Psoas muscle (tissue), 7 donors: ENCODE measurements at regions not wholly inside any gene's neighbourhood (a gene's known extent, or its start where the extent isn't known, plus 50 kb on each side); places are given as distances from the start of the nearest gene placed in this dataset.

Experiments used
- ATAC-seq, 4 donors: fragments of 200-7000 bp; cut with Tn5 transposase; one replicate each; pipeline ENCODE4 v1.9.1; 2020; ENCODE audit warnings: moderate library complexity in 3 of 4, mild to moderate bottlenecking in 2 of 4
- DNase-seq, 2 donors: peaks; one replicate each; pipeline ENCODE4 v3.0.0-alpha.2; 2020
- H3K27ac ChIP-seq: fragments of 200-600 bp; one replicate; pipeline ENCODE4 v1.8.0; 2022
- H3K27me3 ChIP-seq, 3 donors: fragments of 200-600 bp in 1 of 3; one replicate each; pipeline versions ENCODE4 v1.6.1 to v1.8.0; 2013 to 2022; ENCODE audit warnings: low read length in 2 of 3, mild to moderate bottlenecking in 2 of 3, moderate library complexity in 1 of 3; ENCODE audit not compliant: insufficient read depth in 3 of 3
- H3K36me3 ChIP-seq, 2 donors: fragments of 200-600 bp in 1 of 2; one replicate each; pipeline versions ENCODE4 v1.6.1 to v1.8.0; 2013 to 2022; ENCODE audit warnings: low read depth in 1 of 2, mild to moderate bottlenecking in 1 of 2, moderate library complexity in 1 of 2; ENCODE audit not compliant: insufficient read depth in 1 of 2
- H3K4me1 ChIP-seq: fragments of 200-600 bp; one replicate; pipeline ENCODE4 v1.8.0; 2022
- H3K4me3 ChIP-seq: fragments of 200-600 bp; one replicate; pipeline ENCODE4 v1.8.0; 2022; ENCODE audit warnings: mild to moderate bottlenecking
- H3K9me3 ChIP-seq: fragments of 200-600 bp; one replicate; pipeline ENCODE4 v1.8.0; 2022
- WGBS, 3 donors: extraction: QIAGEN DNeasy Blood & Tissue Kit; methylation state at CpG; one replicate each; pipeline versions ENCODE4 v1.1.6 to v1.1.7; 2013; 5-methylcytosine and 5-hydroxymethylcytosine counted together
- intact Hi-C, 2 donors: fragments of 100-400 bp; cut with DNase I; formaldehyde crosslinking; loops; one replicate each; pipeline versions ENCODE4 v1.11.0 to v1.14.2; 2022
- TF ChIP-seq, protein P1 (sequence below): fragments of 200-600 bp; IDR thresholded peaks from one replicate; pipeline ENCODE4 v1.8.0; 2022; ENCODE audit warnings: antibody characterized with exemption
- donor health status: healthy with polysubstance abuse.
- donor health status: DM: no; HTN: no; CAD: no; lungs with moderate emphysema.
- donor health status: Bipolar disorder and iron deficiency.
- donor health status: healthy.
- donor health status: DM: yes; HTN: yes; CAD: no.
- donor health status: DM: no; HTN: no; CAD: no.
- donor health status: DM: yes; HTN: yes; CAD: no.

DNA sequence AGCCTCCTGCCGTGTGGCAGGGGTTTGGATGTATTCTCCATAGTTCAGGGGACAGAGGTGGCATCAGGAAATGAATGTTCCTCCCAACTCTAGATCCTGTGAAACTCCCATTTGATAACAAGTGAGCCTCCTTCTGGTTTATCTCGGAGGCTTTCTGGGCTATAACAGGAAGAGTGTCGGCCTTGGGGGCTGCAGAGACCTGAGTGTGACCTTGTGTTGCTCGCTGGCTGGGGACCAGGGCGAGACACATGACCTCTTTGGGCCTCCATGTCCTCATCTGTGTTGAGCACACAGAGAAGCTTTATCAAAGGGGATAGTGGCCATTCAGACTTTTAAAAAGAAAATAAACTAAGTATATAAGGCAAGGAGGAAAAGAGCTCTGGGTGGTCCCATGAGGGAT lies 78.0 kb upstream of the SMNDC1 start:
- WGBS, 3 donors: 85 to 86% (median 86%) methylated on average over 5 of the region's 5 CpGs
- TF ChIP-seq, protein P1, sequence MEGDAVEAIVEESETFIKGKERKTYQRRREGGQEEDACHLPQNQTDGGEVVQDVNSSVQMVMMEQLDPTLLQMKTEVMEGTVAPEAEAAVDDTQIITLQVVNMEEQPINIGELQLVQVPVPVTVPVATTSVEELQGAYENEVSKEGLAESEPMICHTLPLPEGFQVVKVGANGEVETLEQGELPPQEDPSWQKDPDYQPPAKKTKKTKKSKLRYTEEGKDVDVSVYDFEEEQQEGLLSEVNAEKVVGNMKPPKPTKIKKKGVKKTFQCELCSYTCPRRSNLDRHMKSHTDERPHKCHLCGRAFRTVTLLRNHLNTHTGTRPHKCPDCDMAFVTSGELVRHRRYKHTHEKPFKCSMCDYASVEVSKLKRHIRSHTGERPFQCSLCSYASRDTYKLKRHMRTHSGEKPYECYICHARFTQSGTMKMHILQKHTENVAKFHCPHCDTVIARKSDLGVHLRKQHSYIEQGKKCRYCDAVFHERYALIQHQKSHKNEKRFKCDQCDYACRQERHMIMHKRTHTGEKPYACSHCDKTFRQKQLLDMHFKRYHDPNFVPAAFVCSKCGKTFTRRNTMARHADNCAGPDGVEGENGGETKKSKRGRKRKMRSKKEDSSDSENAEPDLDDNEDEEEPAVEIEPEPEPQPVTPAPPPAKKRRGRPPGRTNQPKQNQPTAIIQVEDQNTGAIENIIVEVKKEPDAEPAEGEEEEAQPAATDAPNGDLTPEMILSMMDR: no peak
- no peak for ATAC-seq

GRCh38 chr10:110387617-110387982 lies 82.9 kb upstream of the SMNDC1 start:
- Histone ChIP-seq H3K27me3 (peaks cover 0 to 2% (median 0%) of the 10 kb centered on the region in 3 donors), H3K9me3 (no peaks in the 10 kb centered on the region), H3K4me1 (no peaks in the 10 kb centered on the region), H3K36me3 (no peaks in the 10 kb centered on the region), H3K4me3 (no peak overlapping the region), H3K27ac (no peak overlapping the region)
- ATAC-seq (no peak), DNase-seq (no peak)
- TF ChIP-seq, protein P1: no peak
- WGBS, 3 donors: 56 to 60% (median 60%) methylated on average over 1 of the region's 1 CpG
- intact Hi-C loops: no loop called here

More for the DNA sequence above, 78.0 kb upstream of the SMNDC1 start:
- Histone ChIP-seq H3K36me3 (no peaks in the 10 kb centered on the region), H3K27me3 (no peaks in the 10 kb centered on the region), H3K4me3 (no peak overlapping the region), H3K9me3 (no peaks in the 10 kb centered on the region), H3K4me1 (no peaks in the 10 kb centered on the region), H3K27ac (no peak overlapping the region)
- no peak for DNase-seq
- intact Hi-C loops: no loop called here

DNA sequence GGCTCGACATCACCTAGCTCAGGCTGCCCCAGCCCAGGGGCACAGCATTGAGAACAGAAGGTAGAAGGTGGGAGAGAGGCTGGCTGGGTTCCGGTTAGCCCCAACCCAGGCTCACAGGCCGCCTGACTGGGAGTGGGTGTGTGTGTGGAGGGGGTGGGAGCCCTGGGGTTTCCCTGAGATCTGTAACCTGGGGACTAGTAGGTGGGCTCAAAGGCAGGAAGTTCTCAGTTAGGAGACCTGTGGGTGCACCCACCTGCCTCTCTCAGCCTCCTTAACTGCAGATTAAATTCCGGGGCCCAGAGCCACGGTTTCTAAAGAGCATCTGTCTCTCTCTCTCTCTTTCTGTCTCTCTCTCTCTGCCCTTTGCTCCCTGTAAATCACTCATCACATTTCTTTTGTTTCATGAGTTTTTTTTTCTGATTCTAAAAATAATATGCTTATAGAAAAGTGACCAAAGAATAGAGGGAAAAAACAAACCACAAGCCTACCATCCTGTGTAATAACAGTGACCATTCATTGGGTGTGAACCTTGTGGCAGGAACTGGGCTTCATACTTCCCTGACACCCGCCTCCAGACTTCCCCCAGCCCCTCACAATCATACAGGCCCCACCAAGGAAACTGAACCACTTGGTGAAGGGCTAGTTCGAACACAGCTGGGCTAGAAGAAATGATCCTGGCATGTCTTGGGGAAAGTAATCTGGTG lies 83.4 kb upstream of the SMNDC1 start:
- Histone ChIP-seq H3K4me1 (no peaks in the 10 kb centered on the region), H3K27ac (no peak overlapping the region), H3K9me3 (no peaks in the 10 kb centered on the region), H3K27me3 (peaks cover 0 to 3% (median 2%) of the 10 kb centered on the region in 3 donors), H3K4me3 (no peak overlapping the region), H3K36me3 (no peaks in the 10 kb centered on the region)
- intact Hi-C loops: no loop called here
- DNase-seq: no peak
- ATAC-seq: no peak
- WGBS, 3 donors: 55 to 56% (median 56%) methylated on average over 7 of the region's 7 CpGs
- TF ChIP-seq, protein P1: no peak

- ATAC-seq: no peak
- TF ChIP-seq, protein P1: no peak
- Histone ChIP-seq H3K27me3 (peaks cover 0 to 7% (median 2%) of the 10 kb centered on the region in 3 donors), H3K4me1 (no peaks in the 10 kb centered on the region), H3K4me3 (no peak overlapping the region), H3K27ac (no peak overlapping the region), H3K9me3 (no peaks in the 10 kb centered on the region), H3K36me3 (no peaks in the 10 kb centered on the region)
- intact Hi-C loops: no loop called here
- DNase-seq: no peak
- 52 to 65% (median 56%) methylated on average over 7 of the region's 7 CpGs for WGBS, 3 donors
These were observed 84.0 kb upstream of the SMNDC1 start for GRCh38 chr10:110388687-110389052.

- WGBS, 3 donors: 58 to 65% (median 58%) methylated on average over 8 of the region's 8 CpGs
- no peak overlapping the region for H3K4me3 ChIP-seq
- TF ChIP-seq, protein P1: no peak
- ATAC-seq (no peak), DNase-seq (no peak)
- no peaks in the 10 kb centered on the region for H3K4me1 ChIP-seq
- no peaks in the 10 kb centered on the region for H3K36me3 ChIP-seq
- peaks cover 0 to 7% (median 2%) of the 10 kb centered on the region in 3 donors for H3K27me3 ChIP-seq
- no peak overlapping the region for H3K27ac ChIP-seq
- intact Hi-C loops: no loop called here
- no peaks in the 10 kb centered on the region for H3K9me3 ChIP-seq
These were observed 84.5 kb upstream of the SMNDC1 start for GRCh38 chr10:110389255-110389654.
